Central memory CD8-positive, alpha-beta T cell (primary cell): ENCODE measurements at regions not wholly inside any gene's neighbourhood (a gene's known extent, or its start where the extent isn't known, plus 50 kb on each side); places are given as distances from the start of the nearest gene placed in this dataset.
"Not testable (repeated sequence)": the region's sequence is repeated elsewhere in the genome, so short reads cannot be mapped to it uniquely, and the experiment has no call there.

Source experiments
- ATAC-seq: fragments of 150-1000 bp; cut with Tn5 transposase; replicated peaks from 2 replicates; pipeline ENCODE4 v1.10.0; 2022; ENCODE audit warnings: mild to moderate bottlenecking, moderate FRiP score, moderate number of reproducible peaks; ENCODE audit not compliant: poor library complexity, severe bottlenecking; ENCODE audit errors: extremely low read depth
- DNase-seq, 2 donors: peaks; one replicate each; pipeline ENCODE4 v3.0.0; 2021; ENCODE audit warnings: low spot score in 2 of 2
- H3K27ac Mint-ChIP-seq: one replicate; pipeline ENCODE4 v1.8.0; 2022; ENCODE audit warnings: low read depth, mild to moderate bottlenecking, moderate library complexity, mixed read lengths
- H3K27me3 Mint-ChIP-seq: one replicate; pipeline ENCODE4 v1.8.0; 2022; ENCODE audit warnings: mixed read lengths
- H3K36me3 Mint-ChIP-seq: one replicate; pipeline ENCODE4 v1.8.0; 2022; ENCODE audit warnings: mild to moderate bottlenecking, moderate library complexity, mixed read lengths; ENCODE audit not compliant: insufficient read depth
- H3K4me1 Mint-ChIP-seq: one replicate; pipeline ENCODE4 v1.8.0; 2022; ENCODE audit warnings: mixed read lengths
- H3K4me3 Mint-ChIP-seq: one replicate; pipeline ENCODE4 v1.8.0; 2022; ENCODE audit warnings: mild to moderate bottlenecking, moderate library complexity, mixed read lengths
- H3K9me3 Mint-ChIP-seq: one replicate; pipeline ENCODE4 v1.8.0; 2022; ENCODE audit warnings: mixed read lengths

- ATAC-seq, H3K4me1 Mint-ChIP-seq, H3K27me3 Mint-ChIP-seq, DNase-seq, H3K9me3 Mint-ChIP-seq, H3K36me3 Mint-ChIP-seq, H3K4me3 Mint-ChIP-seq: not testable (repeated sequence)
- H3K27ac Mint-ChIP-seq: peak overlapping the region; percentile 44
Measured at GRCh38 chr2:111455016-111456015, 334.6 kb downstream of the BCL2L11 start.

- ATAC-seq, H3K36me3 Mint-ChIP-seq, H3K4me1 Mint-ChIP-seq, DNase-seq, H3K27me3 Mint-ChIP-seq, H3K4me3 Mint-ChIP-seq, H3K27ac Mint-ChIP-seq, H3K9me3 Mint-ChIP-seq: not testable (repeated sequence)
Measured at GRCh38 chr2:111457191-111457590, 336.5 kb downstream of the BCL2L11 start.

GRCh38 chr2:111460901-111461300, 340.2 kb downstream of the BCL2L11 start:
- H3K4me1 Mint-ChIP-seq, DNase-seq, H3K27me3 Mint-ChIP-seq, H3K36me3 Mint-ChIP-seq, H3K9me3 Mint-ChIP-seq, H3K4me3 Mint-ChIP-seq, ATAC-seq: not testable (repeated sequence)
- H3K27ac Mint-ChIP-seq: peak overlapping the region; percentile 25

GRCh38 chr2:111461831-111462230, 341.1 kb downstream of the BCL2L11 start:
- H3K9me3 Mint-ChIP-seq, H3K27ac Mint-ChIP-seq, H3K4me3 Mint-ChIP-seq, H3K4me1 Mint-ChIP-seq, H3K36me3 Mint-ChIP-seq, DNase-seq, ATAC-seq, H3K27me3 Mint-ChIP-seq: not testable (repeated sequence)

- H3K27me3 Mint-ChIP-seq, DNase-seq, H3K4me3 Mint-ChIP-seq, ATAC-seq, H3K4me1 Mint-ChIP-seq, H3K9me3 Mint-ChIP-seq, H3K36me3 Mint-ChIP-seq: not testable (repeated sequence)
- H3K27ac Mint-ChIP-seq: peak overlapping the region; percentile 59
Measured at GRCh38 chr2:111462572-111462971, 341.9 kb downstream of the BCL2L11 start.

- not testable (repeated sequence) for H3K9me3 Mint-ChIP-seq, DNase-seq, H3K27ac Mint-ChIP-seq, H3K36me3 Mint-ChIP-seq, H3K4me3 Mint-ChIP-seq, H3K4me1 Mint-ChIP-seq, H3K27me3 Mint-ChIP-seq
- ATAC-seq: peak; percentile 9
Measured at GRCh38 chr2:111463238-111463848, 342.6 kb downstream of the BCL2L11 start.

- not testable (repeated sequence) for H3K36me3 Mint-ChIP-seq, H3K4me1 Mint-ChIP-seq, H3K27ac Mint-ChIP-seq, H3K27me3 Mint-ChIP-seq, H3K4me3 Mint-ChIP-seq, H3K9me3 Mint-ChIP-seq
- ATAC-seq: peak; percentile 96
- peak in 1 of 2 donors; percentile 18 for DNase-seq
Measured at GRCh38 chr2:111463956-111464355, 343.2 kb downstream of the BCL2L11 start.

- not testable (repeated sequence) for H3K27me3 Mint-ChIP-seq, H3K27ac Mint-ChIP-seq, H3K4me3 Mint-ChIP-seq, ATAC-seq, H3K4me1 Mint-ChIP-seq, DNase-seq, H3K9me3 Mint-ChIP-seq, H3K36me3 Mint-ChIP-seq
Measured at GRCh38 chr2:111464367-111464766, 343.7 kb downstream of the BCL2L11 start.

- H3K9me3 Mint-ChIP-seq, H3K4me3 Mint-ChIP-seq, ATAC-seq, DNase-seq, H3K36me3 Mint-ChIP-seq, H3K4me1 Mint-ChIP-seq, H3K27me3 Mint-ChIP-seq: not testable (repeated sequence)
- peak overlapping the region; percentile 46 for H3K27ac Mint-ChIP-seq
Measured at GRCh38 chr2:111465521-111465920, 344.8 kb downstream of the BCL2L11 start.

- ATAC-seq: peak; percentile 47
- H3K4me1 Mint-ChIP-seq, H3K27ac Mint-ChIP-seq, H3K9me3 Mint-ChIP-seq, DNase-seq, H3K36me3 Mint-ChIP-seq, H3K27me3 Mint-ChIP-seq, H3K4me3 Mint-ChIP-seq: not testable (repeated sequence)
Measured at GRCh38 chr2:111466744-111467143, 346.0 kb downstream of the BCL2L11 start.

GRCh38 chr2:111470924-111471323, 350.2 kb downstream of the BCL2L11 start:
- not testable (repeated sequence) for DNase-seq, H3K36me3 Mint-ChIP-seq, H3K27me3 Mint-ChIP-seq, H3K4me3 Mint-ChIP-seq, H3K27ac Mint-ChIP-seq, H3K9me3 Mint-ChIP-seq, ATAC-seq
- H3K4me1 Mint-ChIP-seq: peaks cover 11% of the 10 kb centered on the region

- ATAC-seq, H3K9me3 Mint-ChIP-seq, DNase-seq, H3K4me3 Mint-ChIP-seq, H3K27me3 Mint-ChIP-seq, H3K36me3 Mint-ChIP-seq, H3K27ac Mint-ChIP-seq: not testable (repeated sequence)
- peaks cover 11% of the 10 kb centered on the region for H3K4me1 Mint-ChIP-seq
Measured at GRCh38 chr2:111471791-111472530, 351.2 kb downstream of the BCL2L11 start.
